ENCODE measurements at regions not wholly inside any gene's neighbourhood (a gene's known extent, or its start where the extent isn't known, plus 50 kb on each side); places are given as distances from the start of the nearest gene placed in this dataset.

GRCh38 chr6:106903299-106903698 lies 71.2 kb downstream of the CD24 start:
- DNase-seq (ENCODE audit: low read depth, low spot score) = no peak
- Histone ChIP-seq H4K20me1 (ENCODE audit: insufficient read depth) (no peaks in the 10 kb centered on the region), H3K4me1 (ENCODE audit: control insufficient read depth in 1 of 2, insufficient read depth in 2 of 2, low read length in 2 of 2) (peaks cover 0 to under 1% of the 10 kb centered on the region in 2 experiments; a peak in 1 of 4 replicates), H3K9me2 (ENCODE audit: insufficient read depth) (no peaks in the 10 kb centered on the region), H3K9me3 (ENCODE audit: control insufficient read depth in 1 of 2, insufficient read depth in 1 of 2, low read depth in 1 of 2, low read length in 2 of 2) (no peaks in the 10 kb centered on the region), H3K27me3 (ENCODE audit: insufficient read depth, low read length) (no peaks in the 10 kb centered on the region), H3K79me2 (ENCODE audit: insufficient read depth, low read length) (no peaks in the 10 kb centered on the region), H3K27ac (ENCODE audit: low read depth, low read length) (no peak overlapping the region), H3K4me3 (replicated peaks in 1 of 2; ENCODE audit: low read depth in 1 of 2, low read length in 2 of 2) (no peak overlapping the region), H3K4me2 (ENCODE audit: low read length) (no peak overlapping the region), H2AFZ (ENCODE audit: low read depth, low read length, poor library complexity, severe bottlenecking) (no peak overlapping the region), H3K9ac (ENCODE audit: low read length) (no peak overlapping the region), H3K36me3 (ENCODE audit: control insufficient read depth in 1 of 2, insufficient read depth in 2 of 2, low read length in 2 of 2) (no peaks in the 10 kb centered on the region)
- ChIA-PET RAD21 (ENCODE audit: low non-redundant PET in 1 of 2, low total read pairs in 2 of 2, uncharacterized antibody in 2 of 2, unreplicated experiment in 2 of 2) (no interaction called here), CTCF (no interaction called here), POLR2A (no interaction called here)
- ATAC-seq = no peak
- intact Hi-C loops (cut with micrococcal nuclease) = no loop called here
- TF ChIP-seq CTCF (IDR thresholded peaks at IDR 0.05 in 2 of 3, conservative IDR thresholded peaks at IDR 0.05 in 1 of 3; ENCODE audit: borderline replicate concordance in 1 of 3, insufficient read depth in 1 of 3, low read depth in 2 of 3, low read length in 2 of 3) = no peak
- TF ChIP-seq EZH2 (IDR thresholded peaks at IDR 0.05) = no peak
- no peak for TF ChIP-seq CEBPB (IDR thresholded peaks at IDR 0.05; ENCODE audit: low read depth)
- TF ChIP-seq ZBTB33 (IDR thresholded peaks at IDR 0.05; ENCODE audit: extremely low read depth, insufficient replicate concordance, low read length) = no peak
- TF ChIP-seq SP1 (IDR thresholded peaks at IDR 0.05; ENCODE audit: low read depth) = no peak
- TF ChIP-seq YY1 (IDR thresholded peaks at IDR 0.05; ENCODE audit: extremely low read depth, insufficient replicate concordance, low read depth, low read length) = no peak
- TF ChIP-seq SRF (IDR thresholded peaks at IDR 0.05; ENCODE audit: low read depth) = no peak
- TF ChIP-seq EZH2phosphoT487 (IDR thresholded peaks at IDR 0.05; ENCODE audit: borderline replicate concordance) = no peak
- TF ChIP-seq POLR2A (IDR thresholded peaks at IDR 0.05; ENCODE audit: borderline replicate concordance, extremely low read depth, insufficient read depth, insufficient read length) = no peak
- no peak for TF ChIP-seq EGR1 (IDR thresholded peaks at IDR 0.05; ENCODE audit: low read depth)
- TF ChIP-seq ZFX (IDR thresholded peaks at IDR 0.05) = no peak
- TF ChIP-seq SIN3A (IDR thresholded peaks at IDR 0.05; ENCODE audit: low read depth) = no peak
- TF ChIP-seq JUND (IDR thresholded peaks at IDR 0.05) = no peak
- no peak for TF ChIP-seq TCF7L2 (IDR thresholded peaks at IDR 0.05; ENCODE audit: borderline replicate concordance, extremely low read depth, insufficient read depth, insufficient read length)
- no TSS peak for BruUV-seq (replicated peaks)
